ENCODE measurements at regions not wholly inside any gene's neighbourhood (a gene's known extent, or its start where the extent isn't known, plus 50 kb on each side); places are given as distances from the start of the nearest gene placed in this dataset.

- no peaks in the 10 kb centered on the region for H3K9me3 ChIP-seq
- TF ChIP-seq CTCF (IDR thresholded peaks at IDR 0.05) (no peak), POLR2A (IDR thresholded peaks at IDR 0.05) (no peak)
- no peak for DNase-seq
- H3K27ac ChIP-seq: no peak overlapping the region
- intact Hi-C loops (cut with DNase I): no loop called here
- H3K27me3 ChIP-seq: no peaks in the 10 kb centered on the region
- no peaks in the 10 kb centered on the region for H3K36me3 ChIP-seq
- H3K4me1 ChIP-seq: no peaks in the 10 kb centered on the region
- no peak overlapping the region for H3K4me3 ChIP-seq (replicated peaks in 1 of 3)
- 85 to 96% methylated on average over 3 of the region's 3 CpGs for WGBS, 2 donors
Observed at GRCh38 chr7:16315280-16315679, 106.1 kb downstream of the CRPPA start.

GRCh38 chr7:16309129-16309528 is 112.2 kb downstream of the CRPPA start:
- intact Hi-C loops (cut with DNase I): no loop called here
- 93 to 99% methylated on average over 2 of the region's 2 CpGs for WGBS, 2 donors

GRCh38 chr7:16301291-16301690 is 120.0 kb downstream of the CRPPA start:
- Histone ChIP-seq H3K27ac (no peak overlapping the region), H3K4me3 (replicated peaks in 1 of 3) (no peak overlapping the region), H3K27me3 (no peaks in the 10 kb centered on the region), H3K4me1 (no peaks in the 10 kb centered on the region), H3K36me3 (no peaks in the 10 kb centered on the region), H3K9me3 (no peaks in the 10 kb centered on the region)
- DNase-seq: no peak
- 75 to 83% methylated on average over 4 of the region's 4 CpGs for WGBS, 2 donors
- TF ChIP-seq CTCF (IDR thresholded peaks at IDR 0.05): no peak
- no peak for TF ChIP-seq POLR2A (IDR thresholded peaks at IDR 0.05)
- intact Hi-C loops (cut with DNase I): no loop called here

More at GRCh38 chr7:16309129-16309528, 112.2 kb downstream of the CRPPA start:
- H3K27ac ChIP-seq: no peak overlapping the region
- no peaks in the 10 kb centered on the region for H3K27me3 ChIP-seq
- no peak overlapping the region for H3K4me3 ChIP-seq (replicated peaks in 1 of 3)
- no peaks in the 10 kb centered on the region for H3K36me3 ChIP-seq
- TF ChIP-seq CTCF (IDR thresholded peaks at IDR 0.05) (no peak), POLR2A (IDR thresholded peaks at IDR 0.05) (no peak)
- no peaks in the 10 kb centered on the region for H3K9me3 ChIP-seq
- DNase-seq: no peak
- H3K4me1 ChIP-seq: no peaks in the 10 kb centered on the region

- WGBS, 2 donors: 83 to 93% methylated on average over 3 of the region's 3 CpGs
- no peaks in the 10 kb centered on the region for H3K36me3 ChIP-seq
Observed at GRCh38 chr7:16300361-16300895, 120.9 kb downstream of the CRPPA start.

GRCh38 chr7:16299853-16300252 is 121.5 kb downstream of the CRPPA start:
- 91 to 92% methylated on average over 5 of the region's 5 CpGs for WGBS, 2 donors
- H3K4me1 ChIP-seq: no peaks in the 10 kb centered on the region
- no peaks in the 10 kb centered on the region for H3K36me3 ChIP-seq
- no peaks in the 10 kb centered on the region for H3K27me3 ChIP-seq
- intact Hi-C loops (cut with DNase I): no loop called here
- no peaks in the 10 kb centered on the region for H3K9me3 ChIP-seq
- DNase-seq: no peak
- TF ChIP-seq CTCF (IDR thresholded peaks at IDR 0.05) (no peak), POLR2A (IDR thresholded peaks at IDR 0.05) (no peak)
- H3K27ac ChIP-seq: no peak overlapping the region
- no peak overlapping the region for H3K4me3 ChIP-seq (replicated peaks in 1 of 3)

More at GRCh38 chr7:16300361-16300895, 120.9 kb downstream of the CRPPA start:
- intact Hi-C loops (cut with DNase I): no loop called here
- H3K27ac ChIP-seq: no peak overlapping the region
- no peaks in the 10 kb centered on the region for H3K9me3 ChIP-seq
- H3K27me3 ChIP-seq: no peaks in the 10 kb centered on the region
- TF ChIP-seq POLR2A (IDR thresholded peaks at IDR 0.05) (no peak), CTCF (IDR thresholded peaks at IDR 0.05) (no peak)
- DNase-seq: no peak
- H3K4me3 ChIP-seq (replicated peaks in 1 of 3): no peak overlapping the region
- H3K4me1 ChIP-seq: no peaks in the 10 kb centered on the region

Measured in thyroid gland (tissue), 4 donors.